Right ventricle myocardium superior (tissue), 1 donor: ENCODE measurements at regions not wholly inside any gene's neighbourhood (a gene's known extent, or its start where the extent isn't known, plus 50 kb on each side); places are given as distances from the start of the nearest gene placed in this dataset.

ENCODE experiments used
- ATAC-seq: fragments of 200-7000 bp; cut with Tn5 transposase; one replicate; pipeline ENCODE4 v1.9.1; 2020; ENCODE audit warnings: mild to moderate bottlenecking; ENCODE audit not compliant: poor library complexity
- DNase-seq: peaks from one replicate; pipeline ENCODE4 v3.0.0-alpha.2; 2020
- intact Hi-C: fragments of 100-400 bp; cut with DNase I; formaldehyde crosslinking; loops from one replicate; pipeline ENCODE4 v1.11.2; 2022
- donor health status: DM: no; HTN: yes; CAD: no; lungs with severe emphysema.

DNA sequence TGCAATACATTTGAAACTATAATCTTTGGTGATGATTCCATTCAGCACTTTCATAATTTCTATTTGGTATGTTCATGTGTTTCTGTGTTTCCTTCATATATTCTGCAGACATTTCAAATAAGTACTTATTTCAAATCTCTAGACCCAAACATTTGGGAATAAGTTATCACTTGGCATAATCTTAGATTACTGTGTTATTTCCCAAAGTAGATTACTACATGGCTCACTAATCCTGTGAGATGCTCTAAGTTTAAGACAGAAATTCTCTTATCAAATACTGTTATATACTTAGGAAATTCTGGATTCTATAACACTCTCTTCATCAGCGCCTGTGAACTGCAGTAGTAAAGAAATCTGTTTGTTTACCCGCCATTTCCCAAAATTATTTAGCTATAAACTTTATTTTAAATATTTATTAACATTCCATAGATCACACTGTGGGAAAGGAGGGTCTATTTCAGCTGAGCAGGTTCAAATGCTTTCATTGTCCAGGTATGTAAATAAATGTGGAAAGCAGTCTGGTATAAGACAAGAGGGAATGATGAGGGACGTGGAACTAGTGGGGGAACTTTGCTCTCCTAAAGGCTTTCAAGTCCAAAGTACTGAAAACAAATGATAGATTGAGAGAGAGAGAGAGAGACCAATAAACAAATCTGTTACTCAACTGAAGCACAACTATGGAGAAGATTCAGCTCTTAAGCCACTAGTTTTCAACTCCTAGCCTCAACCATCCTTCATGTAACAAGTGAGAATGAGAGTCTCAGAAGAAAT is 61.8 kb upstream of the TOM1L1 start:
- DNase-seq: no peak
- intact Hi-C loops: no loop called here
- no peak for ATAC-seq

DNA sequence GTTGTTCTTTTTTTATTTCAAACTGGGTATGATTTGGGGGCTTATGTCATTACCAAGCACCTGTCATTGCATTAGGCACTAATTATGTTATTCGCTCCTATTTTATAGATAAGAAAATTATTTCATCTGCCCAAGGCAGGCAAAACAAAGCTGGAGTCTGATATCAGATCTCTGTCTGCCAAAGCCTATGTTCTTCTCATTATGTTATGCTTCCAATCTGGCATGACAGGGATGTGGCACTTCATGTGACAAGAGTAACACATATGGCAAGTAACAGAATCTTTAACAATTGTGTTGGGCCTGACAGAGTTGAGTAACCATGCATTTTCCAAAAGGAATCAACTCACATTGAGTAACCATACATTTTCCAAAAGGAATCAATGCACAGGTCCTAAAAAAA is 61.2 kb upstream of the TOM1L1 start:
- intact Hi-C loops: no loop called here
- no peak for ATAC-seq
- DNase-seq: no peak

DNA sequence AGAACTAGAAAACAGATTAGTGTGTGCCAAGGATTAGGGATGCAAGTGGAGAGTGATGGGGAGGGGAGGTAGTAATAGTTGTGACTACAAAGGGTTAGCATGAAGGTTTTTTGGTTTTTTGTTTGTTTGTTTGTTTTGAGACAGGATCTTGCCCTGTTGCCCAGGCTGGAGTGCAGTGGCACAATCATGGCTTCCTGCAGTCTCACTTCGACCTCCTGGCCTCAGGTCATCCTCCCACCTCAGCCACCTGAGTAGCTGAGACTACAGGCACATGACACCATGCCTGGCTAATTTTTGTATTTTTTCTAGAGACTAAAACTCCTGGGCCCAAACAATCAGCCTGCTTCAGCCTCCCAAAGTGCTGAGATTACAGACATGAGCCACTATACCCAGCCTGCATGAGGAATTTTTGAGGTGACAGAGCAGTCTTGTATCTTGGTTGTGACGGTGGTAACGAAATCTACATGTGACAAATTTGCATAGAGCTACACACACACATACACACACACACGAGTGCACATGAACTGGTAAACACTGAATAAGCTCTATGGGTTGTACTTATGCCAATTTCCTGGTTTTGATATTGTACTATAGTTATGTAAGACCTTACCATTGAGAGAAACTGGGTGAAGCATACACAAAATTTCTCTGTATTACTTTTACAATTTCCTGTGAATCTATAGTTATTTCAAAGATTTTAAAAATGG is 59.6 kb upstream of the TOM1L1 start:
- no peak for ATAC-seq
- DNase-seq: no peak
- intact Hi-C loops: no loop called here

DNA sequence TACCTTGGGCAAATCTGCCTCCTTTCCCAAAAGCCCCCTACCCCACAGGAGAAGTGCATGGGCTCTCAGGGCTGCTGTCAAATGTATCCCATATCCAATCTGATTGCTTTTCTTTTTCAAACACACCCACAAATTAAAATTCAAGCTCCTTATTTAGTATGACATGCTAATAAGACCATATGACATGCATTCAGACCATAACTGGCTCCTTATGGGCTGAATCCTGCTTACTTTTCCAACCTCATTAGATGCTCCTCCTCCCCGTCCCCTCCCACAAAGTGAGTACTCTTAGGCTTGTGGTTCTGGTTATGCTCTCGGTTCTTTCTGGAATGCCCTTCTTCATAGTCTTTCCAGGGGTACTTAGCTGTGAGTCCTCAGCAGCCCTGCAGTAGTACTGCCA is 59.0 kb upstream of the TOM1L1 start:
- DNase-seq (no peak), ATAC-seq (no peak)
- intact Hi-C loops: no loop called here

DNA sequence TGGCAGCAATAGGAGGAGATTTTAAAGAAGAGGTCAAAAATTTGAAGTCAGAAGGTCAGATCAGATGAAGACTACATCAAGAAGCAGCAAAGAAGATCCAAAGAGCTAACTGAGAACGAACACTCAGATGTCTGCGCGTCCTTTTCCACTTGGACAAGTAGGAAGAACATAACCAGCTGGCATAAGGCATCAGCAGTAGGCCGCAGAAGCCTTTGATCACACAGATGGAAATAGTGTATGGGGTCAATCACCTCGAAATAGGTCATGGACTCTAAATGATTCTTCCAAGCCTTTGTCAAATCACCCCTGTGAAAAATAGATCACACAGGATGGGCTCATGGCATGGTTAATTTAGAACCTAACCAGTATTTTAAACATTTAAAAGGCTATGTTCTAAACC is 56.4 kb upstream of the TOM1L1 start:
- ATAC-seq (no peak), DNase-seq (no peak)
- intact Hi-C loops: no loop called here

DNA sequence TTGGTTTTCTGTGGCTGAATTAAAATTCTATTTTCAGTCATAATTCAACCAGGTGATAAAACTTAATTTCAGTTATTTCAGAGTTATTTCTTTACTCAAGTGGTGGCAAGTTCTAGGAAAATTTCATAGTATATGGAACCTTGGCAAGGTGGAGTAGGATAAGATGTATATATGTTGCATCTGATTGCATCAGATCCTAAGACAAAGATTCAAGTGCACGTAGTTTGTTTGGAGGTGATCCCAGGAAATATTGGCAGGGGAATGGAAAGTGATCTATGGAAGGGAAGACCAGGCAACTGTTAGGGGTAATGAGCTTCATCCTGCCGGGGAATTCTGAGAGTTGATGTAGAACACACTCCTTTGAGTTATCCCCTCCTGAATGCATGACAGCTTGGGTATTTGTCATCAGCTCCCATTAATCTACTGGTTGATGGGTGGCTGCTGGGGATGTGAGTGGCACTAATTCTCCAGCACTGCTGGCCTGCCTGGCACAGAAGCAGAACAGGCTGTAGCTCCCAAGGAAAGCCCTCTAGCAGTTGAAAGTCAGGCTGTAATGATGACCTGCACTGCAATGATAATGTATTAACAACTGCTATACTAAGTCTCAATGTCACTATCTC is 52.2 kb upstream of the TOM1L1 start:
- ATAC-seq (no peak), DNase-seq (no peak)
- intact Hi-C loops: no loop called here

DNA sequence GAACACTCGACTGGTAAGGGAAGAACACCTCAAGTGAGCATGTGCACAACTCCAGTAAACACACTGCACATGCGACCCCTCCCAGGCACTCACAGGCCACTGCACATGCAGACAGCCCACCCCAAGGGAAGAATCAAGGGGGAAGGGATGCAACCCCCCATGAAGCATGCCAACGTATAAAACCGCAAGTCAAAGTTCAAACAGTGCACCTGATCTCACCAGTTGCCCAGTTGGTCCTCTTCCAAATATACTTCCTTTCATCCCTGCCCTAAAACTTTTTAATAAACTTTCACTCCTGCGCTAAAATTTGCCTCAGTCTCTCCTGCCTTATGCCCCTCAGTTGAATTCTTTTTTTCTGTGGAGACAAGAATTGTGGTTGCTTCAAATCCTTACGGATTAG is 51.0 kb upstream of the TOM1L1 start:
- intact Hi-C loops: no loop called here
- DNase-seq (no peak), ATAC-seq (no peak)
